Esophagus mucosa (tissue), 1 donor: ENCODE measurements at regions not wholly inside any gene's neighbourhood (a gene's known extent, or its start where the extent isn't known, plus 50 kb on each side); places are given as distances from the start of the nearest gene placed in this dataset.

ENCODE experiments used
- ATAC-seq: fragments of 200-7000 bp; cut with Tn5 transposase; one replicate; pipeline ENCODE4 v1.9.1; 2020
- donor health status: DM: yes; HTN: yes; CAD: no.

DNA sequence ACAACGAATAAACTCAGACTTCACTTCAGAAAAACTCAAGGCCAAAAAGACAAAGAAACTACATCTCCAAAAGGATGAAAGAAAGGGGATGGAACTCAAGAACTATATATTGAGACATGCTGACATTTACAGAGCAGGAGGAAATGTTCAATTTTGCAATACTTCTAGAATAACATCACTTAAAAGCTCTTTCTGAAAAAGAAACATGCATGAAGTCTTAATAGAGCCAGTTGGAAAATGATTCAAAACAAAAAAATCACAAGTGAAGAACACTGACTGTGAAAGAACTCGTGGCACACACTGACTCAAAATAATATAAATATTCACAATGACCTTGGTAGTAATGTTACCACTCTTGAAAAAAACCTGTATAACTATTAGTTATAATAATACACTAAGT lies 267.8 kb upstream of the NREP start:
- ATAC-seq: no peak

DNA sequence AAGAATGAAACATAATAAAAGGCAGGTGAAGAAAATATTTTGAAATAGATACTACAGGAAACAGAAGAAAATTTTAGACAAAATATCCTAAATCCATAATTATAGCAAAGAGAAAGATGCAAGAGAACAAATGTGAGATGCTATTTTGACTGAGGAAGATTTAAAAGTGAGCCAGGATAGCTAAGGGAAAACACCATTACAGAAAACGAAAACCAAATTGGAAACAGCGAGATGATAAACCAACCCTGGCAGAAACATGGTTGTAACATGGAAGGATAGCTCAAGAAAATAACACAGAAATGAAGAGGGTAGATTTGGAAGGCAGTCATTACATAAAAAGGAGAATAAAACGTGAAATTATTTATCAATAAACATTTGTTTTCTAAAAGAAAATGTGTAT lies 267.2 kb upstream of the NREP start:
- no peak for ATAC-seq

DNA sequence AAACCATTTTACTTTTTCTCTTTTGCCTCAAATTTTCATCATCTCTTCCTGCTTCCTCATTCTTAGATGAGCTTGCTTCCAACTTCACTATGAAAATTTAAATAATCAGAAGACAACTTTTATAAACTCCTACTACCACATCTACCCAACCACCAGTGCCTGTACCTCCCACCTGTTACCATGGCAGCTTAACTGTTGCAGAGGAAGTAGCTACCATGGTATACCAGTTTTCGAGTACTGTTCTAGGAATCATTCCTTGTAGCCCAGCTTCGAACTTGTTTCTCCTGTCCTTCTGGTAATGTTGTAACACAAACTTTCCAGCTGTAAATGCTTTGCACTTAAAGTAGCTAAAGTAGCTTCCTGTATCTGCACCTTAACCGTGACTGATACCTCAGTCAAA lies 266.8 kb upstream of the NREP start:
- peak; percentile 59 for ATAC-seq

DNA sequence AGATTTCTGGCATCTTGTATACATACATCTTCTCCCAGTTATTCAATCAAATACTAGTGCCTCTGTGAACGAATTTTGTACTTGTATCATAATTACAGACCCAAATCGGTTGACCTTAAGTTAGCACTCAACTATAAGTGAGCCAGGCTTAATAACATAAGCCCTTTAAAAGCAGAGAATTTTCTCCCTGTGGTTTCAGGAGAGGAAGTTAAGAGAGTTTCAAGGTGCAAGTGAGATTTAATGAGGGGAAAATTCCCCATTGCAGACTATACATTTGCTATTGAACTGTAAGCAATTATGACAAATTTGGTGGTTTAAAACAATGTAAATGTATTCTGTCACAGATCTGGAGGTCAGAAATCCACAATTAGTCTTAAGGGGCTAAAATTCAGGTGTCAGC lies 261.9 kb upstream of the NREP start:
- ATAC-seq: no peak

DNA sequence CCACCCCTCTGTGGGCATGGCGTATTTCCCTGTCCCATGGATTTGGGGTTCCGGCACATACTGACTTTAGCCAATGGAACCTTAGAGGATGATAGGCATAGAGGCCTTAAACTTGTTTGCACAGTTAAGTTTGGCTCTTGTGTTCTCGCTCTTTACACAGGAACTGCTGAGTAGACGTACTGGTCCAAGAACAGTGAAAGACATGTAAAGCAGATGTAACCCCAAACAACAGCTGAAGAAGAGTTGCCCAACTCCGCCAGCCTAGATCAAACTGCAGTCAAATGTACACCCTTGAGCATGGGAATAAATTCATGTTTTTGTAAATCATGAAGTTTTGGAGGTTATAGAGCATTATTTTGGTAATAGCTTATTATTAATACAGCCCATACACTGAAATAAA lies 260.0 kb upstream of the NREP start:
- ATAC-seq: no peak

DNA sequence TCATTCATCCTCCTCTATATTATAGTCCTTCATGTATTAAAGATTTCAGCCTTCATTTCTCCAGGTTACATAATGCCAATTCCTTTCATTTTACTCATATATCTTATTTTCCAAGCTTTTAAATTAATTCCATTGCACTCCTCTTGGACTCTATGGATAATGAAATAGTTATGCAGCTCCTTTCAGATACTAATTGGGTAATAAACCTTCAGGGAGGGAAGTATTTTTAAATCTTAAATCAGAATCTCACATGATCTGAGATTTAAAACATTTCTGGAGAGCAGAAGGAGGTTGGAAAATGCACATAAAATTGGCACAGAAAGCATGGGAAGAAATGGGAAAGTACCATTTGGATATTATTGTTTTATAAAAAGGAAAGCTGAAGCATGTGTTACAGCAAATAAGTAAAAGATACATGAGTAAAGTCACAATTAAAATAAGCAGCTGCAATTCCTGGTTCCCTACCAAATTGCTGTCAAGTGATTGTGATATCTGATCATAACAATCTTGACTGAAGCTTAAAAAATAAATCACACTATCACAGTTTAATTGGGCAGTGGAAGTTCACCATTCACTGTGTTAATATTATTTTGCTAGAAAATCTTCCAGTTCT lies 257.9 kb upstream of the NREP start:
- ATAC-seq: no peak

DNA sequence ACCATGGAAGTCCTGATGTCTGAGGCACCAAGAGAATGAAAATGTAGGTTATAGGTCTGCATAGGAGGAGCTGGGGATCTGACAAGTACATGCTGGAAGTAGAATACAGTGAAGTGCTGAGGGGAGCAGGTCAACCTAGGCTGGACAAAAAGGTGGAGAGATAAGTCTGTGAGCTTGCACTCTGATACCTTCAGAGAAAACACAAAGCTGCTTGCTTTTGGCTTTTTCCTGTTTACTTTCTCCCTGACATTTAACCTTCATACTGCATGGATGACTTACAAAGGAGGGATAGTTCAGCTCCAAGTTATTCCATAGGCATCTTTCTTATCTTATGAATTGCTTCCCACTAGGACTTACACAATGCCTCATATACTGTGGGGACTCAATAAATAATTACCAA lies 256.7 kb upstream of the NREP start:
- no peak for ATAC-seq

DNA sequence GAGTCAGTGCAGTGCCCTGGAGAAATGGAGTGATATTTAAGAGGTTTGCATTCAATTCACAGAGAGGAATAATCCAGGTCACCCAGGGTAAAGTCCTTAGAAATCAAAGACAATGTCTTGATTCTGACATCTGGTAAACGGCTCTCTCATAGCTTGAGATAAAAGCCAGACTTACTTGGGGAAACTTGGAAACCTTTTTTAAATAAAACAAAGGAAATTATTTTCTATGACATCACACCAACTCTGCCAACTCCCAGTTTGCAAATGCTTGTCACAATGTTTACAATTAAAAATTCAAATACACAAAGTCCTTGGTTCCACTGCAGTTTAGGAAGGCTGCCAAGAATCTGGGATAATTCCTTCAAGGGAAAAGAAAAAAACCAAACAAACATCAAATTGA lies 255.1 kb upstream of the NREP start:
- no peak for ATAC-seq

DNA sequence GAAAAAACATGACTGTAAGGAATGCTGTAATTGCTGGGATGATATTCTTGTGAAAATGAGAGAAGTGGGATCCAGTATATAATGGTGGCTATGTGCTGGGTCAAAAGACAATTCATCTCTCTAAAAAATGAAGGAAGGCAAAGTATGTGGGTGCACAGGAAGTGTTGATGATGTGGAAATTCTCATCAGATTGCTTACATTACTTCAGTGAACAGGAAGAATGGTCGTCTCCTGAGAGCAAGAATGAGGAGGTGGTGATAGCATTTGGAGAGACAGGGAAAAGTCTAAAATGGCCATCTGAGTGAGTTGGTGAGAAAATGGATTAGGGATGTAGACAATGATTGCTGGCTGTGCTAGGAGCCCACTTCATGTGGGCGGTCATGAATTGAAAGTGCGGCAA lies 253.5 kb upstream of the NREP start:
- ATAC-seq: no peak

DNA sequence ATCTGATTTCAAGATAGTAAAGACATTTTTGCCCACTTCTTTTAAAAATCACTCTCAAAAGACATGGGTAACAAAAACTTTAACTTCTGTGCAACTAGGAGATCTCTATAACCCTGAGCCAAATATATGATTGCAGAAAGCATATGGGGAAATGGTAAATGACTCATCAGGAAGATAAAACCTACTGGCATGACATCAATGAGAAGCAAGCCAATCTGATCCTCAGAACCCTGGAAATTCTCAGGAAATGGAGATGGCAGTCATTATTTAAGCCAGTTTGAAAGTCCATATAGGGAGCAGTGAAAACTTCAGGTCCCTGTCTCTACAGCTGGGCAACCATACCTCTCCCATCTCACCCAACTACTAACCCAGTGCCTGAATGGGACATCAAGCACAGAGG lies 249.7 kb upstream of the NREP start:
- peak; percentile 13 for ATAC-seq

DNA sequence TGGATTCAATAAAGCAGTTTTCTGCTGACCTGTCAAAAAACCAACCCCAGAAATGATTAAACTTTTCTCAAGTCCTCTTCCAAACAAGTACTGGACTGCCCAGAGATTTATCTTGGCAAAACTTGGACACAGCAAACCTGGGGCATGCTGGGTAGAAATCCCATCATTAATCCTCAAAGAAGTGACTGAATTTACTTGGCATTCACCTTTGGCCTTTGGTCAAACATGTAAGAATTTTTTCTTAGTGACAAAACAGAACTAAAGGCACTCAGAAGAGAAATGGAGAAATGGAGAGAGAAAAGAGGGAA lies 248.6 kb upstream of the NREP start:
- no peak for ATAC-seq

DNA sequence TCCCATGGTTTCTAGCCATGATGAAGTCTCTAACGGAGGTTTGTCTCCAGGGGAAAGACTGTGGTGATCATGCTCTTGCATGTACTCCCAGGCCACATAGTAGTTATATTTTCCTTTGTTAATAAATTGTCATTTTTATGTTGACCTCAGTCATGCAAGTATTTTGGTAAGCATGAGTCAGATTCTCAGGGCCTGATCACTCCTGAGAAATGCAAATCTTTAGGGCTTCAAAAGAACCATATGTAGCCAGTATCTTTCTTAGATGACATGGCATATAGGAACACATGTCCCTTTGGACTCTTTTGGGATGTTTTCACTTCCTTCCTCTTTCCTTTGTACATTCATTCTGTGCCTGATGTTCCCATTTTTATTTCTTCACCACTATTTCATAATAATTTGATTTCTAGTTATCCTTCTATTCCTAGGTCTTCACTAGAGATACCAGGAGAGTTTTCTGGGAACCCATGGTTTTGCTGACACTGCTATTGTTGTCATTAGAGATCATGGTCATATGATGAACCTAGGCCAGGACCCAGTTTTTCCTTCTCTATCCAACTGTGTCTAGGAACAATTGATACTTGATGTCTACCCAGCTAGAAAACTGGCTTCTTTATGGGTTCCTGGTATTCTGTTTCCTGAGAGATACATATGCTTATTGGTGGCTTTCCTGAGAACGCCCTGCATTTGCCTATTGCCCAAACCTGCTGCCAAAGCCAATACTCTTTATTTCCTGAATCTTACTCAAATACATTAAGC lies 248.1 kb upstream of the NREP start:
- ATAC-seq: peak; percentile 33

DNA sequence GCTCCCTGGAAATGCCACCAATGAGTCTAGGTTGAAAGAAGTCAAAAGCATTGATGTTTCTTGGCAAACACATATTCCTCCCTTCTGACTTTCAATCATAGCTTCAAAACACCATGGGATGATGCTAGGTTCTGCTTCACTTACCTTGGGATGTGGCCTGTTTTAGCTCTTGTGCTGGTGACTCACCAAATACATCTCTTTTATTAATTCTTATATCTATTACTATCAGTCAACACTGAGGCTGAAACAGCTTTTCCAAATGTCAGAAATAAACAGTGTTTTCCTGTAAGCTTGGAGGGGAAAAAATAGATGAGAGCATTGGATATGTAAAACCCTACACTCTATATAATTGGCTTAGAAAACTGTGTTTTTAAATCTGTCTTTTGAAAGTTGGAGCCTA lies 245.4 kb upstream of the NREP start:
- ATAC-seq: no peak

DNA sequence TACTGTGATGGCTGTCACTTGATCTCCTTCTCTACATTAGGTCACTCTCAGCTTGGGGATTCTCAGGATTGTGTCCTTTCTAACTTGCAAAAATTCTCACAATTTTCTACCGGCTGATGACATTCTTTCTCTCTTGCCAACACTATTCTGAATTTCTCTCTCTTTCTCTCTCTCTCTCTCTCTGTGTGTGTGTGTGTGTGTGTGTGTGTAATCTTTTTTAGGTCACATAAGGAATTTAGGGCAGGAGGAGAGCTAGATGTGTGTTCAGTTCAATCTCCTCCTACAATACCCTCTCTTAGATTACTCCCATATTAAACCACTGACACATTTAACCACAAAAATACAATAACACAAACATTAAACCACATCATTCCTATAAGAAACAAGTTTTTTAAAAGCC lies 242.3 kb upstream of the NREP start:
- no peak for ATAC-seq

DNA sequence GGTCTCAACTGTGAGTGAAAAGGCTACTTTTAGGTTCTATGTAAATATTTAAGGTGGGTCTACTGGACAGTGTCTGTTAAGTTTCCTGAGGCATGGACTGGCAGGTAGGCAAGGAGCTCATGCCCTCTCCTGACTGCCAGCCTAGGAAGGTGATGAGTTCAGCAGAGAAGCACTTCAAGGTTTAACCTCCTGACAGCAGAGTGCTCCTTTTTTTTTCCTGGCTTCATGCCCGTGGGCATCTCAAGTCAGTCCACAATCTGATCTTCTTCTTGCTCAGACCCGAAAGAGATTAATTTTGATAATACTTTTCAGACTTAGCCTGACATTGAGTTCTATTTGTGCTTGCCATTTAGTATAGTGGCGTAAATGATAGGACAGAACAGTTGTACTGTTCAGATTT lies 241.9 kb upstream of the NREP start:
- ATAC-seq: no peak

DNA sequence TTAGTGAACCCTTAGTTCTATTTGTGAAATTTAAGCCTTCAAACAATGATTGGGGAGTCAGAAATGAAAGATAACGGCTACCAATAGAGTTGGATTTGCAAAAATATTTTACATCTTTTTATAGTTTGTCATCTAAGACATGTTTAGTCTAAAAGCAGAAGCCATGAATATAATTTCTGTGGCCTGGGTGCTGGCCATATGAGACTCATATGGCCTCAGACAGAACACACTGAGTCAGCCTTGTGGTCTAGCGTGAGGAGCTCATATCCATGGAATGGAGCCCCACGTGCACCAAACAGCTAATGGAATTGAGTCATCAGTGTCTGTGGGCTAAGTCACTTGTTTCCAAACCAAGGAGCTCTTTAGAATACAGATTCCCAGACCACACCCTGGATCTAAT lies 240.7 kb upstream of the NREP start:
- peak; percentile 89 for ATAC-seq

DNA sequence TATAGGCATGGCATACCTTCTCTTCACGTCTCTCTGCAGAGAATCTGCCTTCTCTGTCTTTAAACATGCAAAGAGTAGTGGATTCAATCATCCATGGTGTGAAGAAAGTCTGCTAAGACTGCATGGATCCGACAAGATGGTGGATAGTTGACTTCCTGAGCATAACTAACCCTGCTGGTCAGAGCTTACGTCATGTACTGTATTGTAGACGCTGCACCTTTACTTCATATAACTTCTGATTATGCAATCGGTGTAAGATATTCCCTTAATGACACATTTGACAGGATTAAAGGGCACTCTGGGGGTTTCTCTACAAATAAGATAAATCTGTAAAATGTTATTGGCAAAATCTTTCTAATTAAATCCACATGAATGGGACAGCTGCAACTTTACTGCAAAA lies 240.3 kb upstream of the NREP start:
- no peak for ATAC-seq

DNA sequence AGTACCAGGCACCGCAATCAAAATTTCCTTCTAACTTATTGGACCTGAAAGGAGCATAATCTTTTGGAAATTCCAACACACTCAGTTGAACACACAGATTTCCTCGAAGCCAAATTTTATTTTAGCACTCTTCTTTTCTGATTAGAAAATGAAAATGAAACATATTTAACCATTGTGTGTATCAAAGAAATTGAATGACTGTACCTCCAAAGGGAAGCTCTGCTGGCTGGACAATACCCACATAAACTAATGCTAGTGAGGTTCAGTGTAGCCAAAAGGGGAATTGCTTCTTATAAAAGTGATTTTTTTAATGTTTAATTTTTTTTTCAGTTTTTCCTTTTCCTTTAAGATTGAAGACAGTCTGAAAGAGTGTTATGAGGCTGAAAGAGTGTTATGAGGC lies 239.6 kb upstream of the NREP start:
- ATAC-seq: no peak

DNA sequence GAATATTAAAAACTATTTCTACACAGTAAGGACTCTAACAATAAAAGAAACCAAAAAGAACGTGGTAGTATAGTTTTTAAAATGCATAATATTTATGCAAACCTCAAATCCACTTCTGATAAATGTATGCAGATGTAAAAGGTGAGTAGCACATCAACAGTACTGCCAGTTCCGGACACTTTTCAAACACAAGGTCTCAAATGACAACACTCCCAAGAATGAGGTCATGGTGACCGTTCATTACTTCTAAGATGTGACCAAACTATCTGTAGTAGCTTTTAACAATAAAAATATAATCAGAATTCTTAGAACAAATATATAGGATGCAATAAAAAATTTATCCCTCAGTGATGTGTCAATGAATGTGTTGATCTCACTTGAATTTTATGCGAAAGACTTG lies 238.7 kb upstream of the NREP start:
- ATAC-seq: no peak

DNA sequence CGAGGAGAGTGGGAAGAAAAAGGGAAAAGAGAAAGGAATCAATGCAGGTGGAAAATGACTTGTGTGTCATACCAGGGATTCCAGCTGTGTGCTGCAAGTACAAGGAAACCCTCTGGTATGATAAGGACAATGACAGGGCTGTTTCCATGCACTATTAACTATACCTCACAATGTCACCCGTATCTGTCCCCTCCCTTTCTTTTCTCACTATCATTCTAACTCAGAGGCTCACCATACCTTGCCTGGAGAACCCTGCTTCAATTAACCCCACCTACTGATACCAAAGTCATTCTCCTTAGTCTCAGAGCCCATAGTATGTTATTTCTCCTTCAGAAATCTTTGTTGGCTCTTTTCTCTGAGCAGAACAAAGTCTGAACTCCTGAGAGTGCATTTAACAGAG lies 236.2 kb upstream of the NREP start:
- ATAC-seq: no peak

DNA sequence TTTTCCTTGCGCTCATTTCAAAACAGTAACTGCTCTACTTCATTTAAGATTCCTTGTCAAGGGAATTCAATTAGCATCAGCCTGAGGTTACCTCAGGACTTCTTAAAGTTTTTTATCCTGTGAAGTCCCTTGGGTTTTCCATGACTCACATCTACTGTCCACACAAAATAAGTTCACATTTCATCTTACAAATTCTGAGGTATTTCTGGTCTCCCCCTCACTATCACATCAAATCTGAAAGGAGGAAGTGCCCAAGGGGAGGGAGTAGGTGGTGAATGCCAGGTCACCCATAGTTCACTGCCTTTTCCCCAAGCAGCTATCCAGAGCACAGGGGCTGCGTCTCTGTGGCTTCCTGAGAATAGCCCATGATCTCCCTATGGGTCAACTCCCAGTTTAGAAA lies 227.1 kb upstream of the NREP start:
- ATAC-seq: no peak

DNA sequence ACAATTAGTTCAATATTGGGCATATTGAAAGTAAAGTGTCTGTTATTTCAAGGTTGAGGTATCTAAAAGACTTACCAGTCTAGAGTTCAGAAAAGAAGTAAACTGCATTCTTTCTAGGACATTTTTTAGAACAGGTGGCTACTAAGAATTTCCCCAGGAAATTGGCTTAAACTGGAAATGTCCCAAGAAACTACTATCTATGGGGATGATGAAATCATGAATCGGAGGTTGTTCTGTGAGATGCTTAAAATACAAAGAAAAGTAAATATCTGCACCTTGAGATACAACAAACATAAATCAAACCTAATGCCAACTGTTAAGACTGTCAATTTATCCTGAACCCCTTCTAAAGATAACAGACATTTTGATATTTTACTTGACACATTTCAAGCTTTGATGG lies 226.5 kb upstream of the NREP start:
- no peak for ATAC-seq

DNA sequence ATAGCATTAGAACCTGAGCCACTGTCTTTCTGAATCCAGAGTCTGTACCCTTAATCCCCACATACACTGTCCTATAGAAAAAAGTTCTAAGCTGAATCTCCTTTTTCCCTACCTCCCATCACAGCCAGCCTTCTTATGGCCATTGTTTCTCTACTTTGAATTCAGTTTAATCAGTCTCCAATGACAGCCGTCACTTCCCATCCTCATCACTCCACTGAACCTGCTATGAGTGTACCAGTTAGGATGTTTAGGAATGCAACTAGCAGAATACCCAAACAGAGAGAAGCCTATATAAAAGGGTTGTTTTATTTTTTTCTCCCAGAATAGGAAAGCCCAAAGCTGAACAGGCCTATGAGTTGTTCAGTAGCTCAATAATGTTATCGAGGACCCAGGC lies 220.4 kb upstream of the NREP start:
- ATAC-seq: no peak

DNA sequence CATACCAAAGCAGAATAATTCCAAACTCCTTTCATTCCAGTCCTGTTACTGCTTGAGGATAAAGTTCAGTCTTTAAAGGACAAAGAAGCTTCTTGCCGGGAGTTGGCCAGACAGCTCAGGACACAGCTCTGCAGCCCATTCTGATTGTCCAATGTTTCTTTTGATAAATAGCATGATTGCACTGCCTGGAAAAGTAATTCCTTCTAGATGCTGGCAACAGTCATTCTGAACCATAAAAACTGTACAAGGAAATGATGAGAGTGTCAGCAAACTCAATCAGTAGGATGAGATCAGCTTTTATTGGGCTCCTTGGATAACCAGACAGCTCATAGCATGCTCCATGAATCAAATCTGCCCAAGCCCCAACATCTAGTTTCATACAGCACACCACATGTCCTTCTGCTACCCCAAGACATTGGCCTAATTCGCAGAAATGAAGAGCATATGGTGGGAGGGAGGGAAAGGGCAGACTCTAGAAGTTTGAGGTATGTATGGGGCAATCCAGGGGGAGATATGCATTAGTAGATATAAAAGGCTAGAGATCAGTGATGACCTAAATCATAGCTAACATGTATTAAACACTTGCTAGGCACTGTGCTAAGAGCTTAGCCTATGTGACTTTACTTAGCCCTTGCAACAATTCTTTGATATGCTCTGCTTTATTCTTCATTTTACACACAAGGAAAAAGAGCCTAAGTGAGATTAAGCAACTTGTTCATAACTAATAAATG lies 219.9 kb upstream of the NREP start:
- no peak for ATAC-seq

DNA sequence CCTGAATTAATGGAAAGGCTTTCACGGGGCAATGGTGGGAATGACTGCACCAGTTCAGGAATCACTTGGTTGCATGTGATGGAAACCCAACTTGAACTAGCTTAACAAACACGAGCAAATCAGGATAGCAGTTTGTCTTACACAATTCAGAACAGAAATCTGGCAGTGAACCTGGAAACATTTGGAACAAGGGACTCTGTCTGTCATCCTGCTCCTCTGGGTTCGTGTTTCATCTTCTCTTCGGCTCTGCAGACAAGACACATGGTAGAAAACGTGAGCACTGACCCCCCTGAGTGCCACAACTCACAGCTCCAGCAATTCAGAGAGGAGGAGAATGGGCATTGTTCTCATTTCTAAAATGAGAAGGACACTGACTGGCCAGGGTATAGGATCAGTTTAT lies 218.1 kb upstream of the NREP start:
- ATAC-seq: no peak
